H7 (cell line): ENCODE measurements at regions not wholly inside any gene's neighbourhood (a gene's known extent, or its start where the extent isn't known, plus 50 kb on each side); places are given as distances from the start of the nearest gene placed in this dataset.
"Not testable (repeated sequence)": the region's sequence is repeated elsewhere in the genome, so short reads cannot be mapped to it uniquely, and the experiment has no call there.

Source experiments
- DNase-seq: peaks from one replicate; pipeline ENCODE4 v3.0.0; 2012
- H3K27me3 ChIP-seq: 2 replicates; pipeline ENCODE4 v1.6.0; 2011; ENCODE audit warnings: mild to moderate bottlenecking, low read length; ENCODE audit not compliant: control insufficient read depth, insufficient read depth
- H3K36me3 ChIP-seq: replicated peaks from 2 replicates; pipeline ENCODE4 v1.5.1; 2011; ENCODE audit warnings: low read length; ENCODE audit not compliant: control insufficient read depth, insufficient read depth
- H3K4me3 ChIP-seq: 2 replicates; pipeline ENCODE4 v1.5.1; 2011; ENCODE audit warnings: low read depth, mild to moderate bottlenecking, control low read depth, low read length, moderate library complexity; ENCODE audit not compliant: insufficient read depth

DNA sequence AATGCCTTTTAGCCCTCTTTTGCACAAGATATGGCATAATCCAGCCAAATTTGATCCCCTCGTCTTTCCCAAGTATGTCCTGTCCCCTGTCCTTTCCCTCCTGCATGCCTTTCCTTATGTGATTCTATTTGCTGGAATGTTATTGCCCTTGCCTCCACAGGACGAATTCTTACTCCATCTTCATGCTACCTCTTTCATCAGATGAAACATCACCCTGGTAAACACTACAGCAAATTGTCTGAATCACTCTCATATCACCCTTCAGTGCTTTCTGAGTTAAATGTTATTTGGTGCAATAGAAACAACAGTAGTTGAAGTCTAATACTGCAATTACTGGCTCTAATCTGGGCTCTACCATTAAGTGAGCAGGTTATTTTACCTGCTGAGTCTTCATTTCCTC is 52.2 kb upstream of the FAT1 start:
- no peaks in the 10 kb centered on the region for H3K36me3 ChIP-seq
- DNase-seq: no peak
- H3K4me3 ChIP-seq: no peak overlapping the region
- no peaks in the 10 kb centered on the region; the same call in 1 of the 2 replicates for H3K27me3 ChIP-seq

DNA sequence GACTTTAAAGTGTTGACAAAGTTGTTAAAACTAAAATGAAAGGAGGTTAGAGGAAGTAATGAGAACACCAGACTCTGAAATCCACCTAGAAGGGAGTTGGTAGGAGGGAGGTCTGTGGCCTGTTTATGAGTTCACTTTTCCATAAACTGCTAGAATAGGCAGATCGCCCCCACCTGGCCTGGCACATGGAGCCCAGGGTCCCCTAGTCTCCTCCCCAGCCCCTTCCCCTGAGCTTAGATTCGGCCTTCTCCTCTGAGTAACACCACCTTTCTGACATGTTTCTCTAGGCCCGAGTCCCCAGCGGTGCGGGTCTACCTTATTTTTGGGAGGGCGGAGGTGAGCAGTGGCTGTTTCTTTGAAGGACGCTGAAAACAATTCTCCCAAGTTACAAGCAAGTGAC is 54.5 kb upstream of the FAT1 start:
- H3K36me3 ChIP-seq: no peaks in the 10 kb centered on the region
- no peaks in the 10 kb centered on the region; the same call in 1 of the 2 replicates for H3K27me3 ChIP-seq
- H3K4me3 ChIP-seq: no peak overlapping the region
- DNase-seq: no peak

DNA sequence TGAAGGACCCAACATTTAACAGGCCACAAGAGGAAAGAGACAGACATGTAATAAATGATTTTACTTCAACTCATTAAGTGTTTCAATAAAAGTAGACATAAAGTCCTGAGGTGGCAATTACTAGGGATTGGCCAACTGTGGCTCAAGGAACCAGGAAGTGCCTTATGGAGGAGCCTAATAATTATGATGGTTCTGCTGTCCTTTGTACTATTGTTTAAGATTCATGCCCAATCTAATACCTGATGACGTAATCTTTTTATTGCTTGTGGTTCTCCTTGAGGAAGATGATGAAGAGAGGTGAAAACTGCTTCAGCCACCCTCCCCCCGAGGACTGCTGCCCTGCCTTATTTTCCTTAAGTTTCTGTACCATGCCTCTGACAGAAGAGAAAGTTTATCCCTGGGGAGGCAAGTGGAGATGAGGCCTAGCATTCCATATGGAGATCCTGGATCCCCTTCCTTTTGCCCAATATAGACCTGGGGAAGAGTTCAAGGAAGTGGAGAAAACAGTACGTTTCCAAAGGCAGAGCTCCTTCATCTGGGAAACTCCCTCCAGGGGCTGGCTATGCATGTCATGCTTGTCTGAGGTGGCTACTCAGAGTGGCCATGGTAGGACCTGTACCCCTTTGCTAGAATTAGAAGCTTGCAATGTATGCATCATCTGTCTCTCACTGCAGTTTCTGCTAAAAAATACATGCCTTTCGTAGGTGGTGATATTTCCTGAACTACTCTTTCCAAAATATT is 56.8 kb upstream of the FAT1 start:
- no peaks in the 10 kb centered on the region; the same call in 1 of the 2 replicates for H3K27me3 ChIP-seq
- H3K4me3 ChIP-seq: no peak overlapping the region
- no peak for DNase-seq
- H3K36me3 ChIP-seq: no peaks in the 10 kb centered on the region

DNA sequence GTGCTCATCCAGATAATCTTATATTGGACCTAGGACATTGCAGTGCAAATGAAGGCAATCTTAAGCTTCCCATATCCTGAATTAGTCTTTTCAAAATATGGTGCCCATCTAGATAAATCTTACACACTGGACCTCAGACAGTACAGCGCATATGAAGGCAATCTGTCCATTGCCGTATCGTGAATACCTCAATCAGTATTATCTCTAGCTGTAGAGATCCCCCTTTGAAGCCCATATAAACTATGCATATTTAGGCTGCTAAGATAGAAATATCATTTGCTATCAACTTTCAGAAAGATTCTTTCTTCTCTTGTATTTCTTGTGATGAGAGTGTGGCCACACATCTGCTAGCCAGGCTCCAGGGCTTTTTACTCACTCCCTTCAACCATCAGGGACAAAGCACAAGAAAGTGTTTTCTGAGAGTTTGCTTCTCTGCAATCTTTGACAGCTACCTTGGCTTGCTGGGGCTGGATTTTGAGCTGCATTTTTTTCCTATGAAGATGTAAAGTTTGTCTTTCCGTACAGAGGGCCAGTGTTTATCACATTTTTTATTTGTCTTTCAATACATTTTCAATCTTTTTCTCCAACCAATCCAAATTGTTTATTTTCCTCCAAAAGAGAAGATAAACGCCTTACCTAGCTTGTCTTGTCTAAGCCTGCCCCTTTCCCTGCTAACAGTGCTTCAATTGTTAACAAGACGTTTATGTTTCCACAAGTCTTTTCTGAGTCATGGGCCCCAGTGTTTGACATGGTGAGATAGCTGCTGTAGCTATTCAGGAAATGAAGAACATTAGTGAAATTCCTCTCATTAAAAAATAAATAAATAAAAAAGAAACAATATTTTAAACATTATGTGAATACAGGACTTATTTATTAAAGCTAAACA is 57.6 kb upstream of the FAT1 start:
- H3K36me3 ChIP-seq: no peaks in the 10 kb centered on the region
- no peaks in the 10 kb centered on the region for H3K27me3 ChIP-seq
- no peak overlapping the region for H3K4me3 ChIP-seq
- no peak for DNase-seq

DNA sequence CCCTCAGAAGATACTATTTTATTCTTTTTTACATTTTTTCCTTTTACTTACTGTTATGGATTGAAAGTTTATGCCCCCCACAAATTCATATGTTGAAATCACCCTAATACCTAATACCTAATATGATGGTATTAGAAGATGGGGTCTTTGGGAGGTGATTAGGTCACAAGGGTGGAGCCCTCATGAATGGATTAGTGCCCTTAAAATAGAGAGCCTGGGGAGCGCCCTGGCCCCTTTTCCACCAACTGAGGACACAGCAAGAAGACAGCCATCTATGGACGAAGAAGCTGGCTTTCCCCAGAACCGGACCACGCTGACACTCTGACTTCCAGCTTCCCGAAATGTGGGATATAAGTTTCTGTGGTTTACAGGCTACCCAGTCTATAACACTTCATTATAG is 58.6 kb upstream of the FAT1 start:
- DNase-seq: no peak
- H3K36me3 ChIP-seq: no peaks in the 10 kb centered on the region
- H3K4me3 ChIP-seq: no peak overlapping the region
- no peaks in the 10 kb centered on the region for H3K27me3 ChIP-seq

DNA sequence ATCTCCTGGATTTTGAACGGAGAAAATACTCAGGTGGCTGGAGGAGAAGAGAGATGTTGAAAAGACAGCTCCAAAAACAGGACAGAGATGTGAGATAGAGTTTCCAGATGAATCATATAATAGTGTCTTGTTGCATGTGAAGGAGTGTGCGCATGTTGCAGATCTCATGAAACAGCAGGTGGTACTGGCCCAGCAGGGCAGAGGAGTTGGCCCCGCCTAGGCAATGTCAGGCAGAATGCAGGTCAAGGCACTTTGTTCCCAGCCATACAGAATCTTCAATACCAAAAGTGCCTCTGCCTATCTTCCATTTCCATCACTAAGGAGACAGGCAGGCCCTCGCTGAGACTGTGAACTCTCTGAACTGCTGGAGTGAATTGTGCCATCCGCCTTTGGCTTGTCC is 63.9 kb upstream of the FAT1 start:
- no peaks in the 10 kb centered on the region for H3K27me3 ChIP-seq
- no peak overlapping the region for H3K4me3 ChIP-seq
- DNase-seq: no peak
- no peaks in the 10 kb centered on the region for H3K36me3 ChIP-seq

DNA sequence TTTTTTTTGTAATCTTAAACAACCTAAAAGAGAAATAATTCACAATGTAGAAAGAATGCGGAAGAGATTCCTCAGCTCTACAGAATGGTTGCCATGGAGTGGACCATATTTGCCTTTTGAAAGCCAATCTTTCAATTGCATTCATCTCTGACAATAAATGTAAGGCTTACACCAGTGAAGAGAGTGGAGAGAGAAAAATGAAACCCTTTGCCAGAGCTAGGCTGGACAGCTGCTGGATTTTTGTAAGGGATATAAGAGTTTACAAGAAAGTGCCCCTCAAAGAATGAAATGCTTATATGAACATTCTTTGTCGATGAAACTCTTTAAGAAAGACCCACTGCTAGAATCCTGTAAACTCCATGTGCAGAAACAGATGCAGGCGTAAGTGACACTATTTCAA is 66.0 kb upstream of the FAT1 start:
- no peak for DNase-seq

DNA sequence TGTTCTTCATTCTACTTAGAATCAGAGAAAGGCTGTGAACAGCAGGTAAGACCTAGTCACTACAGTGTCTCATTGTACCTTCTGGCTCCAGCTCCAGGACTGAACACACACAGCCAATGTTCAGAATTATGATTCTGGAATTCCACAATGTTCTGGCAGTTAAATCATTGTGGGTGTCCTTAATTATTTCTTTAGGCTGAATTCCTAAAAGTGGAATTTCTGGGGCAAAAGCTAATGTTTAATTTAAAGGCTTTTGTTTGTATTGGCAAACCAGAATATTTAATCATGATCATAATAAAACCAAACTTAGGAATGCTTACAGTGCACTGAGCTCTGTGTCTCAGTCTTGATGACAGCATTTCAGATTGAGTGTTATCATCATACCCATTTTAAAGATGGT is 67.0 kb upstream of the FAT1 start:
- no peak for DNase-seq
- Histone ChIP-seq H3K4me3 (no peak overlapping the region), H3K36me3 (no peaks in the 10 kb centered on the region), H3K27me3 (no peaks in the 10 kb centered on the region)

More for the DNA sequence above, 66.0 kb upstream of the FAT1 start:
- H3K36me3 ChIP-seq: no peaks in the 10 kb centered on the region
- H3K27me3 ChIP-seq: no peaks in the 10 kb centered on the region
- H3K4me3 ChIP-seq: no peak overlapping the region

DNA sequence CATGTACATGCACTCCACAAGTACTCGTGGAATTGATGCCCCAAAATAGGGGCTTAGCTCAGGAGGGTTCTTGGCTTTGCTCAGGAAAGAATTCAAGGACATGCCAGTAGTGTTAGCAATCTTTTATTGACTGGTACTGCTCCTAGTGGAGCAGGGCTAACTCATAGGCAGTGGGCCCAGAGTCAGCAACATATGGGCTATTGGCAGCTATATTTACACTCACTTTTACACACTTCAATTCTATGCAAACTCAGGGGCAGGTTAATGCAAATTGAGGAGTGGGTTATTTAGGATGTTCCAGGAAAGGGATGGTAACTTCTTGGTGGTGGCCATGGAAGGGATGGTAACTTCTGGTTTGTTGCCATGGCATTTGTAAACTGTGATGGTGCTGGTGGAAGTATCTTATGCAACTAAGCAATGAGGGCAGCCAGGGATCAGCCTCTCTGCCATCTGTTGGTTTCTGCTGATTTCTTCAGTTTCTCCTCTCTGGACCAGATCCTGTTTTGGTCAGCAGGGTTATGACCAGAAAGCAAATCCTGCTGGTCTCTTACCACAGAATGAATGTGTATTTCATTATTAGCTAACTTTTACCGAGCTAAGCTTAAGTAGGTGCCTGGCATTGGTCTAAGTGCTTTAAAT is 69.2 kb upstream of the FAT1 start:
- no peak overlapping the region for H3K4me3 ChIP-seq
- H3K27me3 ChIP-seq: no peaks in the 10 kb centered on the region
- H3K36me3 ChIP-seq: no peaks in the 10 kb centered on the region
- no peak for DNase-seq

DNA sequence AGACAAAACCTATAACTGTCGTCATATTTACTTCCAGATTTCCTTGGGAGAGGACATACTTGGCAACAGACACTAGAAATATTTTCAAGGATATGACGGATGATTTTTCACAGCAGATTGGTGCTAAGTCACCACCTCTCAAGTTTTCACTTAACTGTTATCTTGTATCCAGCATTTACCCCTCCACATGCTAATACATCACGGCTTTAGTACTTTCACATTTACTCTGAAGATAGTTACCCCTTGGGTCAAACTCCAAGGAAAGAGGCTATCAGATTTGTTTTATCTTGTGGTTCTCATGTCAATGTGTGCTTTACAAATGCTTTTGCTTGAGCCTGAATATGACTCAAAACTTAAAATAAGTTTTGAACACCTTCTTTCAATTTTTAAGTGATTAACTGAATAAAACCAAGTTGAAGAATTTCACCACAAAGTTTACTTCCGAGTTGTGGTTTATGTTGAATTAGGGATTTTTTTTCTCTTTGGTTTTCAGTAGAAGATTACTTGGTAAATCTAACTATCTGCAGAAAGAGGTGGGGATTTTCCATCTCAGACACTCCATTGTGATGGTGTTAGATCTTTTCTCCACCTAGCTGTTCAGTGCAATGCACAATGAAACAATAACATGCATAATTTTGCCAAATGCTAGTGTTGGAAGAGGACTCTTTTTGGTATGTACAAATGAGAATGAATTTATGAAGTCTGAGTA is 75.4 kb upstream of the FAT1 start:
- DNase-seq: no peak
- Histone ChIP-seq H3K4me3 (no peak overlapping the region), H3K27me3 (no peaks in the 10 kb centered on the region), H3K36me3 (no peaks in the 10 kb centered on the region)

DNA sequence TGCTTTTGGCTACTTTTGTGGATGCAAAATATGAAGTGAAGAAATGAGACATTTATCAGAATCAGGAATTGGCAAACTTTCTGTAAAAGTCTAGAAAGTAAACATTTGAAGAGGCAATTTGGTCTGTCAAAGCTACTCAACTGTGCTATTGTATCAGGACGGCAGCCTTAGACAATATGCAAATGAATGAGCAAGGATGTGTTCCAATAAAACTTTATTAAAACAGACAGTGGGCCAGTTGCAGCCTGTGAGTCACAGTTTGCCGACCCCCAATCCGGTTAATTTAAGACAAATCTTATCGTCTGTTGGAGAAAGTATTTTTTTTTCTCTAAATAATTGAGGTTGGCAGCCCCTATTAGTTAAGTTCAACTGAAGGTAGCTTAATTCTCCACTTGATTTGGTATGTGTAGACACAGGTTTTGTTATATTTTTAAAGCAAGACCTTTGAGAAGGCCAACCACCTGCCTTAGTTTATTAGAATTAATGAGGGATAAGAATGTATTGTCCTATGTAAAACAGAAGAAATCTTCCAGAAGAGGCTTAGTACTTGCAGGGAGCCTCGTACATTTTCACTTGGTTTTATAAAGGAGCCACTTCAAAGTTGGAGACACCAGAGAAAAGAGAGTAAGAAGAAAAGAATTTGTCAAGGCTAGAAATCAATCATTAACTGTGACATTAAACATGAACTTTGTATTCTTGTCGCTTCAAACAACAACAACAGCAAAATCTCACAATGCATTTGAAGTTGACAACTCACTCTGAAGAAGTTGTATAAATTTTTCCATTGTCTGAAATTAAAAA is 81.6 kb upstream of the FAT1 start:
- H3K27me3 ChIP-seq: no peaks in the 10 kb centered on the region
- no peak overlapping the region for H3K4me3 ChIP-seq
- no peak for DNase-seq
- no peaks in the 10 kb centered on the region for H3K36me3 ChIP-seq

DNA sequence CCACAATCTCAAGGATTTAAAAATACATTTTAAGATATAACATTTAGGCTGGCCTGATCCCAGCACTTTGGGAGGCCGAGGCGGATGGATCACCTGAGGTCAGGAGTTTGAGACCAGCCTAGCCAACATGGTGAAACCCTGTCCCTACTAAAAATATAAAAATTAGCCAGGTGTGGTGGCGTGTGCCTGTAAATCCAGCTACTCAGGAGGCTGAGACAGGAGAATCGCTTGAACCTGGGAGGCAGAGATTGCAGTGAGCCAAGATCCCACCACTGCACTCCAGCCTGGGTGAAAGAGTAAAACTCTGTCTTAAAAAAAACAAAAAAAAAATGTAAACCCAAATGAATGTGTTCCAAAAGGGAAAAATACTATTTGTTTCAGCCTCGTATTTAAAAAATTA is 82.3 kb upstream of the FAT1 start:
- not testable (repeated sequence) for H3K27me3 ChIP-seq, DNase-seq, H3K4me3 ChIP-seq, H3K36me3 ChIP-seq

DNA sequence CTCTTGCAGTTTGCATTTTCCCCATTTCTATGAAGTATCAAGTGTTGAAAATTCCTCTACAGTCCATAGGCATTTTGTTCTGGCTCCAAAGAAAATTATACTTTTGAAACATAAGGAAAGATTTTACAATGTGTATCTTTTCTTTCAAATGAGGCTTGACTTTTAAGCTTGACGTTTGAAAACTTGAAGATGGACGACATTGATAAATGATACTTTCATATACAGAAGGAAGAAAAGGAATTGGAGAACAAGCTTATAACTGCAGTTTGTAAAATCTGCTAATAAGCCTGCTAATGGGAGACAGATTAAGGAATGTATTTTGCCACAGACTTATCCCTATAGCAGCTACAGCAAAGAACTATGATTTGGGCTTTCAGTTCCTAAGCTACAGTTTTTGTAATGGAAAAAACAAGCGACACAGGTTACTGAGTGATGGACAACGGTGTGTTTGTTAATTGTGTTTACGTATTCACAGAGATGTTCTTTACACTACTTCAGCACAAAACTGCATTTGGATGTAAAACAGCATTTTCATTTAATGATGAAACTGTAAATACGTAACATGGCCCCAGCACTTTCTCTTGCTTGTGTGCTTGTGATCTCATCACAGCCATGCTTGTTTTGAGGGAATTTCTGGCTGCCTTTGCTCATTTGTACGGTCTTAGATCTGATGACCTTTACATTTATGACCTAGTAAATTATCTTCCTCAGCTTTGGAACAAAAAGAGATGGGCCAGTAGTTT is 83.2 kb upstream of the FAT1 start:
- no peak for DNase-seq
- Histone ChIP-seq H3K36me3 (no peaks in the 10 kb centered on the region), H3K27me3 (no peaks in the 10 kb centered on the region), H3K4me3 (no peak overlapping the region)
